ENCODE measurements at regions not wholly inside any gene's neighbourhood (a gene's known extent, or its start where the extent isn't known, plus 50 kb on each side); places are given as distances from the start of the nearest gene placed in this dataset.

- DNase-seq = no peak
- no peaks in the 10 kb centered on the region for H3K27me3 Mint-ChIP-seq (ENCODE audit: low read depth)
- Histone ChIP-seq H2BK5ac (ENCODE audit: insufficient read length, low read length) (no peak overlapping the region), H3K18ac (ENCODE audit: insufficient read length, low read depth, low read length) (no peak overlapping the region), H2BK20ac (ENCODE audit: low read depth, low read length, poor library complexity, severe bottlenecking) (no peak overlapping the region), H3K23me2 (ENCODE audit: insufficient read length, low read depth, low read length, poor library complexity, severe bottlenecking) (no peaks in the 10 kb centered on the region), H3K79me2 (ENCODE audit: insufficient read depth, low read length) (no peaks in the 10 kb centered on the region), H3K27me3 (ENCODE audit: insufficient read depth, low read length) (no peaks in the 10 kb centered on the region), H3K9ac (ENCODE audit: extremely low read depth, insufficient read length, low read length) (no peak overlapping the region), H3K14ac (ENCODE audit: insufficient read depth, low read length) (no peak overlapping the region), H3K4ac (ENCODE audit: low read depth, low read length) (no peak overlapping the region), H2AK5ac (ENCODE audit: insufficient read length, low read length) (no peak overlapping the region), H4K91ac (ENCODE audit: insufficient read length, low read depth, low read length) (no peak overlapping the region), H3K23ac (ENCODE audit: insufficient read length, low read depth, low read length) (no peak overlapping the region), H2BK120ac (ENCODE audit: low read depth, low read length, poor library complexity, severe bottlenecking) (no peak overlapping the region), H4K20me1 (ENCODE audit: control insufficient read depth, insufficient read depth, insufficient read length) (no peaks in the 10 kb centered on the region), H3K56ac (ENCODE audit: insufficient read length, low read depth, low read length) (no peak overlapping the region), H3K4me2 (ENCODE audit: insufficient read depth, insufficient read length, low read length) (no peak overlapping the region), H2AFZ (ENCODE audit: low read length) (no peak overlapping the region), H3K27ac (ENCODE audit: insufficient read length, low read depth, low read length) (no peak overlapping the region), H3K4me1 (ENCODE audit: insufficient read depth, low read length) (no peaks in the 10 kb centered on the region), H2BK12ac (ENCODE audit: insufficient read length, low read depth, low read length) (no peak overlapping the region), H3K79me1 (ENCODE audit: insufficient read depth, low read depth, low read length, poor library complexity, severe bottlenecking) (no peaks in the 10 kb centered on the region), H3K9me3 (ENCODE audit: control insufficient read depth, low read depth, low read length) (no peaks in the 10 kb centered on the region), H3T11ph (ENCODE audit: low read length) (no peak overlapping the region), H2BK15ac (ENCODE audit: low read depth, low read length) (no peak overlapping the region), H4K5ac (ENCODE audit: insufficient read length, low read depth, low read length) (no peak overlapping the region), H4K8ac (replicated peaks; ENCODE audit: insufficient read length, low read depth, low read length) (no peak overlapping the region)
- H3K4me3 Mint-ChIP-seq = no peak overlapping the region
- TF ChIP-seq CTCF (conservative IDR thresholded peaks at IDR 0.05) = no peak
- H3K27ac Mint-ChIP-seq = no peak overlapping the region
- H3K9me3 Mint-ChIP-seq = no peaks in the 10 kb centered on the region
- no peaks in the 10 kb centered on the region for H3K36me3 Mint-ChIP-seq (ENCODE audit: insufficient read depth in 1 of 3, low read depth in 3 of 3)
- H3K4me1 Mint-ChIP-seq = peaks cover 2% of the 10 kb centered on the region in 2 experiments; a peak in 3 of 4 replicates
- WGBS (ENCODE audit: extremely low coverage, insufficient read length, low lambda C conversion rate) = no CpG with 5 or more reads among the region's 3 CpGs
Observed at GRCh38 chr1:90291431-90292216, 296.7 kb downstream of the ZNF326 start.
